Hypothalamus (tissue), 51 donors: ENCODE measurements at regions not wholly inside any gene's neighbourhood (a gene's known extent, or its start where the extent isn't known, plus 50 kb on each side); places are given as distances from the start of the nearest gene placed in this dataset.
A peak's percentile ranks its signal among the peaks of the same experiment; 100 is the strongest.
"Not testable (repeated sequence)": the region's sequence is repeated elsewhere in the genome, so short reads cannot be mapped to it uniquely, and the experiment has no call there.

Source experiments
- DNase-seq, 51 donors: peaks; one replicate each; lab custom pipeline; 2025; lab: John Stamatoyannopoulos, UW

DNA sequence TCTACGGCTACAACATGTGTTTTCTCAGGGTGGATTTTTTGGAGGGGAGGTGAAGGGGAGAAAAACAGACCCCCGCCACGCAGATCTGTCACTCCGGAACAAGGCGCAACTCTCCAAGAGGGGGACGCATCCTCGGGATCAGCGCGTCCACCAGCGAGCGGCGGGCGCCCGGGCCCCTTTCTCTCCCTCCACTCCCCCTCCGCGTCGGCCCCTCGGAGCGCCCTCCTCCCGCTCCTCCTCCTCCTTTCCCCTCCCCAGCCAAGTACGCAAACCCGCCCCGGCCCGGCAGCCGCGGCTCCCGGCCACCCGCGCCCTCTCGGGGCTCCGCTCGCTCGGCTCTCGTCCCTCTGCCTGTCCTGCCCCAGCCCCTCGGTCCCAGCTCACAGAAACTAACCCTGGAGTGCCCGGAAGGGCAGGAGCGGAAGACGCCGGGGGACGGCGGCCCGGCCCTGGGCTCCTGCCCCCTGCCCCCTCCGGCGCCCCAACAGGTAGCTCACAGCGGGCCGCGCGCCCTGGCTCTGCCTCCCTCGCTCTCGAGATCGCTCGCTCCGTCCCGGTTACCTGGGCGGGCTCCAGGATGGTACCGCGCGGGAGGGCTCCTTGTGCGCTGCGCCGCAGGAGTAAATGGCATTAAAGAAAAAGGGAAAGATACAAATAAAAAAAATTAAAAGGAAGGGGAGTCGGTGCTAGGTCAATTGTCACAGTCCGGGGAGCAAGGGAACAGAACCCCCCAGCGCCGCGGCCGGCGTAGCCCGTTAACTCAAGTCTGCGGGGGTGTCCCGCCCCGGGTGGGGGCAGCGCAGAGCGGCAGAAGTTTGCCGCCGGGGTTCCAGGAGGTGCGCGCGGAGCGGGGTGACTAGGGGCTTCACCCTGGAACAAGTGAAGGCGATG, 131.4 kb upstream of the C11orf58 start:
- peak in 27 of 51 donors; percentile 26 to 79 (median 52) for DNase-seq

DNA sequence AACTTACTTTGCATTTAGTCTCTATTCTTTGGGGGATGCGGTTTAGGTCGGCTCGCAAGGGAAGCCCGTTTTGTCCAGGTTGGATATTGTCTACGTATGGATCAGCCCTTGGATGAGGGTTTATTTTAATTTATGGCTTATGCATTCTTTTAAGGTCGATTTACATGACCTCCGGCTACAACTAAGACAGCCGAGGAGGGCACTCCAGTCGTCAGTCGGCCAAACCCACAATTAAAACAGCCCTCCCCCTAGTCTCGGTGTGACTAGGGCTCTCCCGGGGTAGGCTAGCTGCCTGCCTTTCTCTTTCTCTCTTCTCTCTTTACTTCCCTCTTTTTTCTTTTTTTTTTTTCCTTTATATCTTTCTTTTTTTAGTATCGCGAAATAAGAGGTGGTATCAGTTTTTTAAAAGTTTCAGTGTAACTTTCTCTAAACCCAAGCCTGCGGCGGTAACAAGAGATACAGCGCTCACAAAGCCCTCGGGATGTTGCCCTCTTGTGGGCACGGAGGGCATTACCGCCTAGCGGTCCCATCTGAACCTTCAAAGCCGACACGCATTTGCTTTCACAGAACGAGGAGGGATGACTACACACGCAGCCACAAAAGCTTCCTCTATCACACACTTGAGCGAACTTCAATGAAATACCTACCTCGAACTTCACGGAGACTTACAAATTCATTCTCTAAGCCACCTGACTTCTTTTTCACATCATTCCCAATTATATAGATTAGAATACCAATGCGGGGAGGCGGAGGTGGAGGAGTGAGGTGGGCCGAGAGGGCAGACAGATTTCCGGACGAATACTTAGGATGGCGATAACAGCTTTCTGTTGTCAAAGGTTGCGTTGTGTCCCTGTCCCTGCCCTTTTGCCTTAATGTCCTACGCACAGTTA, 132.3 kb upstream of the C11orf58 start:
- peak in 43 of 51 donors; percentile 20 to 89 (median 75) for DNase-seq

GRCh38 chr11:16605389-16605893, 133.0 kb upstream of the C11orf58 start:
- peak in 7 of 51 donors; percentile 13 to 67 (median 21) for DNase-seq

- DNase-seq, result peak in 14 of 51 donors; percentile 15 to 53 (median 31)
Measured at GRCh38 chr11:16604794-16605388, 133.6 kb upstream of the C11orf58 start.

- DNase-seq, result peak in 19 of 51 donors; percentile 6 to 58 (median 41)
Measured at GRCh38 chr11:16603890-16604793, 134.3 kb upstream of the C11orf58 start.

GRCh38 chr11:16603245-16603644, 135.2 kb upstream of the C11orf58 start:
- peak in 3 of 51 donors; percentile 10 to 18 (median 13) for DNase-seq

- DNase-seq, result no peak
Measured at GRCh38 chr11:16598906-16599305, 139.5 kb upstream of the C11orf58 start.

DNA sequence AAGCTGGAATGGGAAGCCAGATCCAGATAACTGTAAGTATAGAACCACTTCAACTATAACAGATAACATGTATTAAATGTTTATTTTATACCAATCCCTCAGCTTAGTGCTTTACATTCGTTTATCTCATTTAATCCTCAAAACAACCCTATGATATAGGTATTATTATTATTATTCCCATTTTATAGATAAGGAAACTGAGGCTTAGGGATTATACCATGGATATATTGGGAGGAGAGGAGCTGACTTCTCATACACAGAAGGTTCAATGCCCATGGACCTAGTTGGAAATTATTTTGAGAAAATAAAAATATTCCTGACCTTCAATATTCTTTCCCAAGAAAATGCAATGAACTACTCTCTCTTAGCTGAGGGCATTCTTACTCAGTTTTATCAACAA, 140.4 kb upstream of the C11orf58 start:
- no peak for DNase-seq

DNA sequence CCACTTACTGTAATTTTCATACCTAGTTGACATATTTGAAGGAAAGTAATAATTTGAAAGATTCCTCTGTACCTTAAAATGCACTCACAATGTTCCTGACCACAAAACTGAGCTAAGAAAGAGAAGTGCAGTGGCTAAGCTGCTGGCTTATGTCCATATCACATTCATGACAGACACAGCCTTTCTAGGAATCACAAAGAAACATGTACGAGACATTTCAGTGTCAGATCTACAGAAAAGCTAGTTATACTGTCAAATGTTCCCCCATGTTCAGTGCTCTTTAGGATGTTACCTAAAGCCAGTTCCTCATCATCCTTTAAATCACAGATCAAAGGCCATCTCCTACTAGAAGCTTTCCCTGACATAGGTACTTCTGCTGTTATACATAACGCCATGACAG, 142.2 kb upstream of the C11orf58 start:
- no peak for DNase-seq

DNA sequence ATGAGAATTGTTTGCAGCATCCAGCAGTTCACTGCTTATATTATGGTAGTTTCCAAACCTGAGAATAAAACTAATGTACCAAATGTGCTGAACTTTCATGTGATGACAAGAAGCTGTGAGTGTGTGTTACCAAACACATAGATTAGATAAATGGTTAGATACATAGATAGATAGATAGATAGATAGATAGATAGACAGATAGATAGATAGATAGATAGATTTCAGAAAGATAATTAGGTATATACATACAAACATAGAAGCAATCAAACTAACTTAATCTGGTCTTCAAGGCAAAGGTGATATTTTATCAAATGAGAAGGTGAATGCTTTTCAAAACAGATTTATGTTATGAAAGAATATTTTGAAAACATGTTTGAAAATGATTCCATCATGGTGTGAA, 147.3 kb upstream of the C11orf58 start:
- no peak for DNase-seq

GRCh38 chr11:16587670-16588069, 150.8 kb upstream of the C11orf58 start:
- DNase-seq, result peak in 12 of 51 donors; percentile 6 to 51 (median 28)

GRCh38 chr11:16584569-16584968, 153.9 kb upstream of the C11orf58 start:
- no peak for DNase-seq

- DNase-seq, result not testable (repeated sequence)
Measured at GRCh38 chr11:16581078-16581477, 157.4 kb upstream of the C11orf58 start.

DNA sequence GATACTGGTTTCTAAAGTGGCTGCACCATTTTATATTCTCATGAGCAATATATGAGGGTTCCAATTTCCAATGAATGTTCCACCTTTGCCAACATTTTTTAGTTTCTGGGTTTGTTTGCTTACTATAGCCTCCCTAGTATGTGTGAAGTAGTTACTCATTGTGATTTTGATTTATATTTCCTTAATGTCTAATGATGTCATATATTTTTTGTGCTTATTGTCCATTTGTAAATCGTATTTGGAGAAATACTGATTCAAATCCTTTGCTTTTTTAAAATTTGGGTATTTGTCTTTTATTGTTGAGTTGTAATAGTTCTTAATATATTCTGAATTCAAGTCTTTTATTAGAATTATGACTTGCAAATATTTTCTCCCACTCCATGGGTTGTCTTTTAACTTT, 161.0 kb upstream of the C11orf58 start:
- DNase-seq, result no peak

DNA sequence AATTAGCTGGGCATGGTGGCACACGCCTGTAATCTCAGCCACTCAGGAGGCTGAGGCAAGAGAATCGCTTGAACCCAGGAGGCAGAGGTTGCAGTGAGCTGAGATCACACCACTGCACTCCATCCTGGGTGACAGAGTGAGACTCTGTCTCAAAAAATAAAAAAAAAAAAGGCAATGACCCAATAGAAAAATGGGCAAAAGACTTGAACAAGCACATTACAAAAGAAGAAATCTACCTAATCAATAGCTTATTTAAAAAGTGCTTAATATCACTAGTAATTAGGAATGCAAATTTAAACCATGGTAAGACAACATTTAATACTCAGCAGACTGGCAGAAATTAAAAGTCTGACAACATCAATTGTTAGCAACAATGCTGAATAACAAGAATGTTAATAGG, 163.6 kb upstream of the C11orf58 start:
- DNase-seq, result not testable (repeated sequence)

DNA sequence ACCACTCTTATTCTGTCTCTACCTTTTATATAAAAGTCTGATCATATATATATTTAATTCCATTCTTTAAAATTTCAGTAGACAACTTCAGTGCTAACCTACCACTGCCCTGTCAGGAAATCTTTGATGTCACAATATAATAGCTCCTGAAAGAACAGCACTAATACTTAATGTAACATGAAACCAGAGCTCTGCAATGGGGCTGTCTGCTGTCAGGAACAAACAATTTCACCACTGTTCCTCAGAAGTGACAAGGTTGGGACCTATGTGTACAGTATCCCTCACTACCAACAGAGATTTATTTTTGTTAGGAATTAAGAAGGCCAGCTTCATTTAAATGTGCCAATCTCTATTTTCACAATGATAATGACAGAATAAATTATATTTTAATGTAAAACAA, 165.5 kb upstream of the C11orf58 start:
- DNase-seq, result no peak

GRCh38 chr11:16561150-16561549, 177.3 kb upstream of the C11orf58 start:
- no peak for DNase-seq

DNA sequence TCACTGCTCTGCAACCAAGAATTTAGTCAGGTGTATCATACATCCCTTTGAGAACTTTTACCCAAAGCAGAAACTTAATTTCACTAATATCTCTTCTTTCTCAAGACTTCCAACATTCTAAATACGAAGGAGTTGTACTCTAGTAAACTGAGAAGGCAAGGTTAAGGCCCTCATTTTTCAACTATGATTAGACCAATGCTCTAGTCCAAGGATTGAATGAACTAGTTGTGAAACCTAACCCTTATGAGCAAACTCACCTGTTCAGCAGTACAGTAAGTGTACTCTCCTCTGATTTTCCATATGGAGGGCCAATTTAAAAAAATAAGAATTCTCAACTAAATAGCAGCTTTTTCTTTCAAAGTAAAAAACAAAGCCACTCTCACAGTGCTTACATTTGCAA, 180.0 kb upstream of the C11orf58 start:
- no peak for DNase-seq

GRCh38 chr11:16555956-16556355, 182.5 kb upstream of the C11orf58 start:
- no peak for DNase-seq

DNA sequence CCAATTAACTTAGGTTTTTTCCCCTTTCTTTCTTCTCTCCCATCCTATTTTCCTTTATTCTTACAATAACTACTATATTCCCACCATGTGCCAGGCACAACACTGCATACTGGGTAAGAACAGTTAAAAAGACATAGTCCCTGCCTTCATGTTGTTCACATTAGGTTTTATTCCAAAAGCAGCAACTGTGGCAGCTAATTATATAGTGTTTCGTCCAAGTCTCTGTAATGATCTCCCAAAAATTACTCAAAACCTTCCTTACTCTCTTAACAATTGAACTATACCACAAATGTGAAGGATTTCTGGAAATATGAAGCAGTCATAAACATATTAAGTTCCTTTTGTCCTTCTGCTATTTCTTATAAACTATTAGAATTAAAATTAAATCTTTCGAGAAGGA, 184.1 kb upstream of the C11orf58 start:
- no peak for DNase-seq
